ENCODE measurements at regions not wholly inside any gene's neighbourhood (a gene's known extent, or its start where the extent isn't known, plus 50 kb on each side); places are given as distances from the start of the nearest gene placed in this dataset.

- TF ChIP-seq POLR2A (IDR thresholded peaks at IDR 0.05; ENCODE audit: low read length) (no peak), GATA1 (IDR thresholded peaks at IDR 0.05; ENCODE audit: low read depth, low read length) (no peak)
Observed at GRCh38 chrX:140292188-140292587, 212.7 kb downstream of the SOX3 start.
